Keratinocyte (primary cell): ENCODE measurements at regions not wholly inside any gene's neighbourhood (a gene's known extent, or its start where the extent isn't known, plus 50 kb on each side); places are given as distances from the start of the nearest gene placed in this dataset.
"Not testable (repeated sequence)": the region's sequence is repeated elsewhere in the genome, so short reads cannot be mapped to it uniquely, and the experiment has no call there.

Experiments
- DNase-seq: peaks from one replicate; pipeline ENCODE4 v3.0.0-alpha.2; 2011; ENCODE audit warnings: low read depth, missing footprints, low spot score
- FAIRE-seq: peaks from 2 replicates; lab custom pipeline; 2011; peaks lifted over from hg19 to GRCh38; lab: Jason Lieb, UNC
- H2AFZ ChIP-seq: 2 replicates; pipeline ENCODE4 v1.6.0; 2012; ENCODE audit warnings: low read length, control low read depth, inconsistent platforms; ENCODE audit not compliant: control insufficient read depth
- H3K27ac ChIP-seq: 2 replicates; pipeline ENCODE4 v1.5.1; 2011; ENCODE audit warnings: low read length; ENCODE audit not compliant: control insufficient read depth, insufficient read depth
- H3K27me3 ChIP-seq: 3 replicates; pipeline ENCODE4 v1.6.0; 2011; ENCODE audit warnings: low read length; ENCODE audit not compliant: control insufficient read depth, insufficient read depth; ENCODE audit errors: extremely low read depth
- H3K36me3 ChIP-seq, 2 experiments: 2 replicates in 1 of 2; 3 replicates in 1 of 2; pipeline ENCODE4 v1.5.1; 2011; ENCODE audit warnings: low read length in 2 of 2, mild to moderate bottlenecking in 1 of 2; ENCODE audit not compliant: control insufficient read depth in 2 of 2, insufficient read depth in 2 of 2; ENCODE audit errors: extremely low read depth in 1 of 2
- H3K4me1 ChIP-seq: 3 replicates; pipeline ENCODE4 v1.5.1; 2011; ENCODE audit warnings: low read length; ENCODE audit not compliant: control insufficient read depth, insufficient read depth; ENCODE audit errors: extremely low read depth
- H3K4me2 ChIP-seq: 3 replicates; pipeline ENCODE4 v1.6.0; 2011; ENCODE audit warnings: low read depth, low read length; ENCODE audit not compliant: control insufficient read depth, insufficient read depth; ENCODE audit errors: extremely low read depth
- H3K4me3 ChIP-seq, 3 experiments: fragments of 200-600 bp in 1 of 3; sonication (generic) in 1 of 3; 2 replicates in 2 of 3; 3 replicates in 1 of 3; pipeline ENCODE4 v1.5.1; 2011 to 2016; ENCODE audit warnings: low read length in 3 of 3, mild to moderate bottlenecking in 3 of 3, control low read depth in 2 of 3, inconsistent platforms in 1 of 3, low read depth in 1 of 3, mixed read lengths in 1 of 3, mixed run types in 1 of 3, moderate library complexity in 1 of 3; ENCODE audit not compliant: control insufficient read depth in 2 of 3, insufficient read depth in 2 of 3; ENCODE audit errors: extremely low read depth in 1 of 3
- H3K79me2 ChIP-seq: 2 replicates; pipeline ENCODE4 v1.6.0; 2012; ENCODE audit warnings: low read length; ENCODE audit not compliant: control insufficient read depth, insufficient read depth
- H3K9ac ChIP-seq: 3 replicates; pipeline ENCODE4 v1.6.0; 2011; ENCODE audit warnings: low read length; ENCODE audit not compliant: control insufficient read depth, insufficient read depth; ENCODE audit errors: extremely low read depth
- H3K9me1 ChIP-seq: 3 replicates; pipeline ENCODE4 v1.6.0; 2011; ENCODE audit warnings: low read length; ENCODE audit not compliant: control insufficient read depth, insufficient read depth; ENCODE audit errors: extremely low read depth
- H3K9me3 ChIP-seq: 2 replicates; pipeline ENCODE4 v1.5.1; 2012; ENCODE audit warnings: low read depth, low read length; ENCODE audit not compliant: control insufficient read depth
- H4K20me1 ChIP-seq: 3 replicates; pipeline ENCODE4 v1.6.0; 2011; ENCODE audit warnings: low read length; ENCODE audit not compliant: control insufficient read depth, insufficient read depth; ENCODE audit errors: extremely low read depth
- EZH2 ChIP-seq: IDR thresholded peaks from one replicate; pipeline ENCODE4 v1.6.1; 2012; ENCODE audit warnings: inconsistent platforms, mild to moderate bottlenecking, low read length, moderate library complexity
- dilution Hi-C: fragments of 300-500 bp; cut with MboI; formaldehyde crosslinking; loops from one replicate; pipeline ENCODE4 v1.7.0; 2020; ENCODE audit warnings: low sequenced_read_pairs; ENCODE audit not compliant: extremely low pct_ligation_motif_present
- TF ChIP-seq, protein P1 (sequence below), 3 experiments: IDR thresholded peaks in 1 of 3; conservative IDR thresholded peaks in 1 of 3; optimal IDR thresholded peaks in 1 of 3; 2 replicates in 2 of 3; 3 replicates in 1 of 3; pipeline versions ENCODE3 to v1.5.1; 2011; ENCODE audit warnings: low read length in 3 of 3, mild to moderate bottlenecking in 3 of 3, moderate library complexity in 2 of 3, control low read depth in 1 of 3, inconsistent platforms in 1 of 3; ENCODE audit not compliant: insufficient read depth in 2 of 3; ENCODE audit errors: extremely low read depth in 1 of 3

GRCh38 chr4:104577405-104577804 lies 82.7 kb upstream of the CXXC4 start:
- FAIRE-seq, result no peak
- dilution Hi-C loops, result no loop called here
- H4K20me1 ChIP-seq, result no peaks in the 10 kb centered on the region

DNA sequence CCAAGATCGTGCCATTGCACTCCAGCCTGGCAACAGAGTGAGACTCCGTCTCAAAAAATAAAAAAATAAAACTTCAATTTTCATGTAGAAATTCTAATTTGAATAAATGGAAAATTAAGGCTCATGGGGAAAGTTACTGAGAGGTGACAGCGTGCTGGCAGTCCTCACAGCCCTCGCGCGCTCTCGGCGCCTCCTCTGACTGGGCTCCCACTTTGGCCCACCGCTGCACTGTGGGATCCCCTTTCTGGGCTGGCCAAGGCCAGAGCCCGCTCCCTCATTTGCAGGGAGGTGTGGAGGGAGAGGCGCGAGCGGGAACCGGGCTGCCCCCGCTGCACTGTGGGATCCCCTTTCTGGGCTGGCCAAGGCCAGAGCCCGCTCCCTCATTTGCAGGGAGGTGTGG lies 86.8 kb upstream of the CXXC4 start:
- H2AFZ ChIP-seq, FAIRE-seq, dilution Hi-C loops: not testable (repeated sequence)

More at GRCh38 chr4:104577405-104577804, 82.7 kb upstream of the CXXC4 start:
- Histone ChIP-seq H3K27me3 (no peaks in the 10 kb centered on the region), H3K9me3 (no peaks in the 10 kb centered on the region), H3K36me3 (no peaks in the 10 kb centered on the region), H3K4me3 (no peak overlapping the region), H3K9ac (no peak overlapping the region), H3K9me1 (no peaks in the 10 kb centered on the region), H2AFZ (no peak overlapping the region), H3K4me1 (no peaks in the 10 kb centered on the region), H3K27ac (no peak overlapping the region), H3K4me2 (no peak overlapping the region), H3K79me2 (no peaks in the 10 kb centered on the region)
- DNase-seq, result no peak
- TF ChIP-seq, protein P1, sequence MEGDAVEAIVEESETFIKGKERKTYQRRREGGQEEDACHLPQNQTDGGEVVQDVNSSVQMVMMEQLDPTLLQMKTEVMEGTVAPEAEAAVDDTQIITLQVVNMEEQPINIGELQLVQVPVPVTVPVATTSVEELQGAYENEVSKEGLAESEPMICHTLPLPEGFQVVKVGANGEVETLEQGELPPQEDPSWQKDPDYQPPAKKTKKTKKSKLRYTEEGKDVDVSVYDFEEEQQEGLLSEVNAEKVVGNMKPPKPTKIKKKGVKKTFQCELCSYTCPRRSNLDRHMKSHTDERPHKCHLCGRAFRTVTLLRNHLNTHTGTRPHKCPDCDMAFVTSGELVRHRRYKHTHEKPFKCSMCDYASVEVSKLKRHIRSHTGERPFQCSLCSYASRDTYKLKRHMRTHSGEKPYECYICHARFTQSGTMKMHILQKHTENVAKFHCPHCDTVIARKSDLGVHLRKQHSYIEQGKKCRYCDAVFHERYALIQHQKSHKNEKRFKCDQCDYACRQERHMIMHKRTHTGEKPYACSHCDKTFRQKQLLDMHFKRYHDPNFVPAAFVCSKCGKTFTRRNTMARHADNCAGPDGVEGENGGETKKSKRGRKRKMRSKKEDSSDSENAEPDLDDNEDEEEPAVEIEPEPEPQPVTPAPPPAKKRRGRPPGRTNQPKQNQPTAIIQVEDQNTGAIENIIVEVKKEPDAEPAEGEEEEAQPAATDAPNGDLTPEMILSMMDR (optimal IDR thresholded peaks at IDR 0.05 in 1 of 3, IDR thresholded peaks at IDR 0.05 in 1 of 3, conservative IDR thresholded peaks at IDR 0.05 in 1 of 3; ENCODE audit: extremely low read depth in 1 of 3, insufficient read depth in 2 of 3, low read length in 3 of 3), result no peak
- no peak for TF ChIP-seq EZH2

GRCh38 chr4:104582056-104582455 lies 87.4 kb upstream of the CXXC4 start:
- FAIRE-seq, dilution Hi-C loops, H3K4me2 ChIP-seq: not testable (repeated sequence)

More for the DNA sequence above, 86.8 kb upstream of the CXXC4 start:
- not testable (repeated sequence) for H3K9ac ChIP-seq, H3K4me2 ChIP-seq, H3K9me1 ChIP-seq, H4K20me1 ChIP-seq, DNase-seq, H3K9me3 ChIP-seq, H3K4me1 ChIP-seq, H3K36me3 ChIP-seq, H3K27ac ChIP-seq, H3K79me2 ChIP-seq, H3K4me3 ChIP-seq, H3K27me3 ChIP-seq

More at GRCh38 chr4:104582056-104582455, 87.4 kb upstream of the CXXC4 start:
- not testable (repeated sequence) for H3K9me3 ChIP-seq, H2AFZ ChIP-seq, H3K27ac ChIP-seq, DNase-seq, H3K27me3 ChIP-seq, H3K9me1 ChIP-seq, H3K36me3 ChIP-seq, H3K9ac ChIP-seq, H3K79me2 ChIP-seq, H3K4me1 ChIP-seq, H4K20me1 ChIP-seq, H3K4me3 ChIP-seq
